ENCODE measurements at regions not wholly inside any gene's neighbourhood (a gene's known extent, or its start where the extent isn't known, plus 50 kb on each side); places are given as distances from the start of the nearest gene placed in this dataset.
A peak's percentile ranks its signal among the peaks of the same experiment; 100 is the strongest.

DNA sequence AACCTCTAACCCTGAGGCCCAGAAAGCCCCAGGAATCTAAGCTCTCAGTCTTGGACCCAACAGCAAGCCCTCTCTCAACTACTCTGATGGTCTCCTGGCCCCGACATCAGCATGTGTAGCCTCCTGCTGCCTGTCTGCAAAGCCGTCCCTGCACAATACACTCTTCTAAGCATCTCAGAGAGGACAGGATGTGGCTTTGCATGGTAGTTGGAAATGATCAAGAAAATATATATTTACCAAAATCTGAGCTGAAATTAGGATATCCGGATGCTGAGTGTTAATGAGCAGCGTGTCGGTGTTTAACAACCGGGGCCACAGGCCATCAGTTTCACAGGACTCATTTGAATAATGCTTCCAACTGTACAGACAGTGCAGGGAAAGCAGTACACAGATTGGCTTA lies 59.1 kb upstream of the SIM2 start:
- H3K4me3 ChIP-seq (ENCODE audit: low read depth, low read length): no peak overlapping the region
- no peak for DNase-seq (ENCODE audit: low read depth)
- TF ChIP-seq CTCF (conservative IDR thresholded peaks at IDR 0.05; ENCODE audit: low read depth, low read length): no peak

DNA sequence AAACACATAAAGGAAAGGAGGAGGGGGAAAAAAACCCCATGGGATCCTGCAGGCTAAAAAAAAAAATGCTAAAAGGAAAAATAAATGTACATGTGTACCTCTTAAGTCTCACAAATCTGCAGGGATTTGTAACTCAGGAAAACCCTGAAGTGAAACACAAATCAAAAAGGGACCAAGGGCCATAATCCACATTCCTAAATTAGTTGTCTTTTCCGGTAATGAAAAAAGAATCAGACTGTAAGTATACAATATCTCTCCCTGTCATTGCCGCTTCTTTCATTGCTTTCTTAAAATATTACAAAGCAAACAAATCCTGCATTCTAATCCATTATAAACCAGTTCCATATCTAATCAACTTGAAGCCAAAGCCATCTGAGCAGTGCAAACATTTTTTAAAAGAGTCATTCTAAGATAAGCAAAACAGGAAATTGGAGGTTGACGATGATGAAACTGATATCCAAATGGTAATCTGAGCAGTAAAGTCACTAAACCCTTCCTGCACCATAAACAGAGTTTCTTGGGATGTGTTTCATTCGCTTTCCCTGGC lies 58.7 kb upstream of the SIM2 start:
- H3K4me3 ChIP-seq (ENCODE audit: low read depth, low read length): peak overlapping the region; percentile 20
- TF ChIP-seq CTCF (conservative IDR thresholded peaks at IDR 0.05; ENCODE audit: low read depth, low read length): no peak
- DNase-seq (ENCODE audit: low read depth): peak; percentile 14

- TF ChIP-seq CTCF (conservative IDR thresholded peaks at IDR 0.05; ENCODE audit: low read depth, low read length): peak; percentile 21
- H3K4me3 ChIP-seq (ENCODE audit: low read depth, low read length): peak overlapping the region; percentile 20
- peak; percentile 18 for DNase-seq (ENCODE audit: low read depth)
Measured at GRCh38 chr21:36640721-36641244, 58.1 kb upstream of the SIM2 start.

GRCh38 chr21:36641346-36641745 lies 57.6 kb upstream of the SIM2 start:
- no peak overlapping the region for H3K4me3 ChIP-seq (ENCODE audit: low read depth, low read length)
- TF ChIP-seq CTCF (conservative IDR thresholded peaks at IDR 0.05; ENCODE audit: low read depth, low read length): no peak
- DNase-seq (ENCODE audit: low read depth): no peak

- TF ChIP-seq CTCF (conservative IDR thresholded peaks at IDR 0.05; ENCODE audit: low read depth, low read length): no peak
- no peak overlapping the region for H3K4me3 ChIP-seq (ENCODE audit: low read depth, low read length)
- no peak for DNase-seq (ENCODE audit: low read depth)
Measured at GRCh38 chr21:36641886-36642285, 57.0 kb upstream of the SIM2 start.

GRCh38 chr21:36642777-36643176 lies 56.1 kb upstream of the SIM2 start:
- no peak overlapping the region for H3K4me3 ChIP-seq (ENCODE audit: low read depth, low read length)
- no peak for TF ChIP-seq CTCF (conservative IDR thresholded peaks at IDR 0.05; ENCODE audit: low read depth, low read length)
- DNase-seq (ENCODE audit: low read depth): no peak
